D721Med (cell line): ENCODE measurements at regions not wholly inside any gene's neighbourhood (a gene's known extent, or its start where the extent isn't known, plus 50 kb on each side); places are given as distances from the start of the nearest gene placed in this dataset.

Experiments used
- DNase-seq: peaks from one replicate; pipeline ENCODE4 v3.0.0; 2011; ENCODE audit warnings: low spot score; ENCODE audit not compliant: insufficient read length
- FAIRE-seq: peaks from 2 replicates; lab custom pipeline; 2011; peaks lifted over from hg19 to GRCh38; lab: Jason Lieb, UNC
- TF ChIP-seq, protein P1 (sequence below): IDR thresholded peaks from 2 replicates; pipeline ENCODE4 v1.5.1; 2012; ENCODE audit warnings: mild to moderate bottlenecking, control low read depth; ENCODE audit not compliant: insufficient read depth; ENCODE audit errors: missing control alignments

DNA sequence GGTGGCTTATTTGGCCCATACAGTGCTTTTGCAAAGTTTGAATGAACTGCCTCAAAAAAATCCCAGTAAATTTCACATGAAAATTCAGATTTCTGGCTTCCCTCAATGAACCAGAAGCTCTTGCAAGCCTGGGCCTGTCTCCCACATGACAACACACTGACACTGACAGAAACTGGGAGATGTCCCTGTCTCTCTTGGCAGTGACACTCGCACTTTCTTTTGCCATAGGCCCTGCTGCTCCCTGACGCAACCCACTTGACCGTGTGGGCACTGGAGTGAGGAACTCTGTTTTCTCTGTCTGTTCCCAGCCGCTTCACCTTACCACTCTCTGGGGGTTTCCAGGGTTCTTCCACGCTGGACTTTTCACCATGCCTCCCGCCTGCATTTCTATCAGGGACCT lies 524.5 kb downstream of the SHQ1 start:
- FAIRE-seq: no peak
- DNase-seq: no peak
- TF ChIP-seq, protein P1, sequence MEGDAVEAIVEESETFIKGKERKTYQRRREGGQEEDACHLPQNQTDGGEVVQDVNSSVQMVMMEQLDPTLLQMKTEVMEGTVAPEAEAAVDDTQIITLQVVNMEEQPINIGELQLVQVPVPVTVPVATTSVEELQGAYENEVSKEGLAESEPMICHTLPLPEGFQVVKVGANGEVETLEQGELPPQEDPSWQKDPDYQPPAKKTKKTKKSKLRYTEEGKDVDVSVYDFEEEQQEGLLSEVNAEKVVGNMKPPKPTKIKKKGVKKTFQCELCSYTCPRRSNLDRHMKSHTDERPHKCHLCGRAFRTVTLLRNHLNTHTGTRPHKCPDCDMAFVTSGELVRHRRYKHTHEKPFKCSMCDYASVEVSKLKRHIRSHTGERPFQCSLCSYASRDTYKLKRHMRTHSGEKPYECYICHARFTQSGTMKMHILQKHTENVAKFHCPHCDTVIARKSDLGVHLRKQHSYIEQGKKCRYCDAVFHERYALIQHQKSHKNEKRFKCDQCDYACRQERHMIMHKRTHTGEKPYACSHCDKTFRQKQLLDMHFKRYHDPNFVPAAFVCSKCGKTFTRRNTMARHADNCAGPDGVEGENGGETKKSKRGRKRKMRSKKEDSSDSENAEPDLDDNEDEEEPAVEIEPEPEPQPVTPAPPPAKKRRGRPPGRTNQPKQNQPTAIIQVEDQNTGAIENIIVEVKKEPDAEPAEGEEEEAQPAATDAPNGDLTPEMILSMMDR: no peak

DNA sequence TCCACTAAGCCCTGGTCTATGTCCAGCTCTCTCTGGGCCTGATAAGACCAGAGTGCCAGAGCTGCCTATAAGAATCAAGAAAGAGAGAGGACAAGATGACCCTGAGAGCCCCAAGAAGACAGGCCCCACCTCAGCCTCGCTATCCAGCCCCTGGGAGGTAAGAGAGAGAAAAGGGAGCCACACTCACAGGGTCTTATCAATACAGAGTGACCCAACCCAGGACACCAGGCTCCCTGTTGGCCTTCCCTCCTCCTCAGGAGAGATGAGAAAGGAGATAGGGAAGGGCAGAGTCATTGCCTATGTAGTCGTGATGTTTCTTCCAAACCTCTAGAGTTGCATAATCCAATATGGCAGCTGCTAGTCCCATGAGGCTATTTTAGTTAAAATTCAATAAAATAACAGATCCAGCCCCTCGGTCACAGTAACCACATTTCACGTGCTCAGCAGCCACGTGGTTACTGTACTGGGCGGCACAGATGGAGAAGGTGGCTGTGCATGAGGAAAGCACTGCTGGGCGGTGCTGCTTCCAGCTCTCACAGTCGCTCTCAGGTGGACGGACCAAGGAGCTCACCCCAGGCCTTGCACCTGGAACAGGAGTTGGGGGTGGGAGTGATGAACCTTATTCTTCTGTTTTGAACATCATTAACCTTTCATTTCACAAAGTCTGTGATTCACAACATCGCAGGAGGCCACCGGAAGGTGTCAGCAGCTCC lies 525.8 kb downstream of the SHQ1 start:
- DNase-seq: no peak
- TF ChIP-seq, protein P1: no peak
- FAIRE-seq: no peak

DNA sequence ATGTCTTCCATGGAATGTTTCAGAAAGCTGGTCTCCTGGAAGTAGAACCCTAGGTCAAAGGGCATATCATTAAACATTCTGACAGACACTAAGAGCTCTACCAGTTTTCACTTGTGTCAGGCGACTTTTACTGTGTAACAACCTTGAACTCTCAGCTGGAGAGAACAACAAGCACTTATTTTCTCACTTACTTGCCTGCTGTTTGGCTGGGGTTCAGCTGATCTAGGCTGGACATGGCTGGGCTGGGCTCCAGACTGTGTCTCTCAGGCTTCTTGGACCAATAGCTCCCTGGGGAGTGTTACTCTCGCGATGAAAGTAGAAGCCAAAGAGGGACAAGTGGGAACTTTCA lies 527.3 kb downstream of the SHQ1 start:
- no peak for DNase-seq
- FAIRE-seq: no peak
- TF ChIP-seq, protein P1: no peak

DNA sequence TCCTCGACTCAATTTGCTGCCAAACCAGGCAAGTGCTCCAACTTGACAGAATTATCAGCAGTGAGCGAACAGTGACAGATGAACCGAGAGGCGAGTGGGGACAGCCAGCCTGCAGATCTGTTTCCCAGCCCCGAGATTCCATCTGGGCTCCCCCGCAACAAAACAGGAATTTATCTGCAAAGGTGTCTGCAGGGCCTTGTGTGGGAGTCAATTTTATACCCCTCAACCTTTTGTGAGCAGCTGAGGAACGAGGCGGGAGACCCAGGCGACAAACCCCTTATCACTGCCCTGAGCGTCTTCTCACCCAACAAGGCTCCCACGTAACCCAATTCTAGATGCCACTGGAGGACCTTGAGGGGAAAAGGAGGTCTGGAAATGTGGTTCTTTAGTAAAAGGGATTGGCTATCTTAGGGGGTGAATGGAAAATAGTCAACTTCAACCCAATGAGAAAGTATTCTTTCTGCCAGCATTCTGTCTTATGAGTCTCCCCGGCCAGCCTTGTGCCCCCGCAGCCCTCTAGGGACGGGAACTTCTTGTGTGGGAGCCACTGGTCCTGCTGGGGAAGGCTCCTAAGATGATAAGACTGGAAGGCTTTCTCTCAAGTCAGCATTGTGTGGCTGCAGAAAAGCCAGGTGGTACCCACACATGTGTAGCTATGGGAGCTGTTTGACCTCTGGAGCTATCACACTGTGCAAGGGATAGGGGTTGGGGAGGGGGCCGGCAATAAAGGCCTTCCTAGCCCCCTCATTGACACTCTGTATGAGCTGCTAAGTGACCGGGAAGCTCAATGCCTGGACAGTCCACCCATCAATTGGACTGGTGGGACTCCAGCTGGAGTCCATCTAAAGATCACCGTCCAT lies 527.9 kb downstream of the SHQ1 start:
- TF ChIP-seq, protein P1: no peak
- DNase-seq: no peak
- no peak for FAIRE-seq

DNA sequence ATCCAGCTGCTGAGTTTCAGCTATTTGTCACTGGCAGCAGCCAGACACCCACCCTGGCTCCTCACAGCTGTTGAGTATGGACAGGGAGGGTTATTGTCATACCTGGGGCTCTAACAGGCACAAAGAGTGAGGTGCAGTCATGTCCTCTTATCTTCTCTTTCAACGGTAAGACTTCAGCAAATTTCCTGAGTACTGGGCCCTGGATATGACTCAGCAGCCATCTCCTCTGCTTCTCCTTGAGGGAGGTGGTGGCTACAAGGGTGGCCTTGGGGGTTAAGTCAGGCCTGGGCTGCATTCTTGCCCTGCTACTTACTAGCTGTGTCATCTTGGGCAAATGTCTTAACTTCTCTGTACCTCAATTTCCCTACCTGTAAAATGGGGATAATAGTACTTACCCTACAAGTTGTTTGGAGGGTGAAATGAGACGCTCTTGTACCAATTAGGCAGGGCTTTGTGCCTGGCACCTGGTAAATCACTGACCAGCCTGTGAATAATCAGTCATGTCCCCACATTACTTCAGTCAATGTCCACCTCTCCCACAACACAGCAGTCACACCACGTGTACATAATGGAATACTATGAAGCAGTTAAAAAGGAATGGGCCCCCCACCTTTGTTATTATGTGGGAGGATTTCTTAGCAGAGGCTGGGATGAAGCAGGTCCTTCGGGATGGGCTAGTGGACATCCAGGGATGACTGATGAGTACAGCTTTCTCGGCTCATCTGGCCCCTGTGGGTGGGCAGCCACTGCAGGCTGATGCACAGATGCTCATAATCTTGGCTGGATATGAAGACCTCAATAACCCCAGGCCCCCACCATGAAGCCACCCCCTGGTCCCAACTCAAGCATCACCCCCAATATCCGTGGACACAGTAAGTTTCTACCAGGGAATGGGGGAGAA lies 528.8 kb downstream of the SHQ1 start:
- TF ChIP-seq, protein P1: no peak
- FAIRE-seq (no peak), DNase-seq (no peak)

DNA sequence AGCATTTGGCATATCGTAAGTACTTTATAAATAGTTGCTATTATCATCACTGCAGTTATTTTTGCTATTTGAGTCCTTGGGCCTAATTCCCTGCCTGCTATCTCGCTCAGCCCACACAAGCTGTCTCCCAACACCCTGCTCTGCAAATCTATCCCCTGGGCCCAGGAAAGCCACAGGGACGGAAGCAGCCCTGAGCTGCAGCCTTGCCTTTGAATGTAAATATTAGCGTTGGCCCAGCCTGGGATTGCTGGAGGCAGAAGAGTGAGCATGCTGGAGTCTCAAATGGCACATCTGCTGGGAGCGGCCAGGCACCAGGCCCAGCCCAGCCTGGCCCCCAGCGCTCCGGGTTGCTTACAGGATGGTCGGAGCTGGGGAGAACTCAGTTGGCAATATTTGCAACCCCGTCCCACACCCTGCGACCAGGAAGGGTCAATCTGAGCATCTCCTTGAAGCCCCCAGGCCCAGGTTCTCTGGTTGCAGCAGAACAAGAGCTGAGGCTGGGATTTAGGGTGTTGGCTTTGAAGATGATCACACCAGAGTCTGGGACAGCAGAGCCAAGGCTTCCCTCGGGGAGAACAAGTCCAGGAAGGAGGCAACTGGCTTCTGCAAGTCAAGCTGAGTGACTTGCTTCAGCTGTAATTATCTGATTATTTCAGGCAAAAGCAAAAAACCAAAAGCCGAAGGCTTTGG lies 529.6 kb downstream of the SHQ1 start:
- TF ChIP-seq, protein P1: no peak
- FAIRE-seq (no peak), DNase-seq (no peak)
